HL-60 (cell line): ENCODE measurements at regions not wholly inside any gene's neighbourhood (a gene's known extent, or its start where the extent isn't known, plus 50 kb on each side); places are given as distances from the start of the nearest gene placed in this dataset.

Experiments used
- DNase-seq, 2 experiments: peaks; one replicate each; pipeline ENCODE4 v3.0.0-alpha.2; 2010 to 2020; ENCODE audit warnings: low read depth in 1 of 2, low spot score in 1 of 2
- H3K27ac ChIP-seq: fragments of 250-450 bp; sonication (Bioruptor Pico); replicated peaks from 2 replicates; pipeline ENCODE4 v1.5.1; 2020; ENCODE audit warnings: mild to moderate bottlenecking, moderate library complexity
- H3K27me3 ChIP-seq: fragments of 250-450 bp; sonication (Bioruptor Pico); 2 replicates; pipeline ENCODE4 v1.5.1; 2021; ENCODE audit warnings: mild to moderate bottlenecking, moderate library complexity; ENCODE audit not compliant: insufficient read depth, poor library complexity, severe bottlenecking
- H3K4me3 ChIP-seq: replicated peaks from 2 replicates; pipeline ENCODE4 v1.5.1; 2011; ENCODE audit warnings: mild to moderate bottlenecking, control low read depth, low read length; ENCODE audit not compliant: insufficient read depth
- CTCF ChIP-seq: IDR thresholded peaks from one replicate; pipeline ENCODE4 v1.5.1; 2011; ENCODE audit warnings: low read length, control low read depth, inconsistent platforms; ENCODE audit not compliant: insufficient read depth
- GABPA ChIP-seq: IDR thresholded peaks from 2 replicates; pipeline ENCODE4 v1.6.1; 2012; ENCODE audit warnings: low read depth
- POLR2AphosphoS5 ChIP-seq: IDR thresholded peaks from 2 replicates; pipeline ENCODE4 v1.6.1; 2012; ENCODE audit warnings: low read depth
- REST ChIP-seq: IDR thresholded peaks from 2 replicates; pipeline ENCODE4 v1.6.1; 2012; ENCODE audit warnings: low read depth; ENCODE audit not compliant: insufficient replicate concordance
- SPI1 ChIP-seq: IDR thresholded peaks from 2 replicates; pipeline ENCODE4 v1.6.1; 2012; ENCODE audit warnings: low read depth, mild to moderate bottlenecking, borderline replicate concordance

GRCh38 chr22:34972191-34972897 is 93.6 kb upstream of the ISX start:
- H3K27ac ChIP-seq = no peak overlapping the region
- TF ChIP-seq REST (no peak), POLR2AphosphoS5 (no peak), GABPA (no peak), SPI1 (no peak), CTCF (no peak)
- no peaks in the 10 kb centered on the region for H3K27me3 ChIP-seq
- H3K4me3 ChIP-seq = no peak overlapping the region
- no peak for DNase-seq

GRCh38 chr22:34973016-34973415 is 92.9 kb upstream of the ISX start:
- TF ChIP-seq REST (no peak), GABPA (no peak), SPI1 (no peak), POLR2AphosphoS5 (no peak)
- DNase-seq = no peak
- no peak overlapping the region for H3K27ac ChIP-seq
- H3K27me3 ChIP-seq = no peaks in the 10 kb centered on the region
- no peak overlapping the region for H3K4me3 ChIP-seq

GRCh38 chr22:34973926-34974325 is 92.0 kb upstream of the ISX start:
- Histone ChIP-seq H3K27me3 (no peaks in the 10 kb centered on the region), H3K4me3 (no peak overlapping the region), H3K27ac (no peak overlapping the region)
- no peak for DNase-seq
- TF ChIP-seq CTCF (no peak), SPI1 (no peak), REST (no peak)
